GM23338 (cell line): ENCODE measurements at regions not wholly inside any gene's neighbourhood (a gene's known extent, or its start where the extent isn't known, plus 50 kb on each side); places are given as distances from the start of the nearest gene placed in this dataset.

Experiments
- ATAC-seq: fragments of 200-7000 bp; cut with Tn5 transposase; 3 replicates; pipeline ENCODE4 v1.9.1; 2020
- DNase-seq: peaks from one replicate; pipeline ENCODE4 v3.0.0-alpha.2; 2015; ENCODE audit warnings: low spot score
- H2AFZ ChIP-seq: fragments of 200-600 bp; sonication (generic); 2 replicates; pipeline ENCODE4 v1.8.0; 2016; ENCODE audit warnings: antibody characterized with exemption, mild to moderate bottlenecking, moderate library complexity
- H3F3A ChIP-seq: fragments of 200-600 bp; sonication (generic); replicated peaks from 2 replicates; pipeline ENCODE4 v1.8.0; 2017; ENCODE audit warnings: antibody characterized with exemption, mixed run types, low read depth
- H3K27ac ChIP-seq: fragments of 200-600 bp; sonication (generic); 2 replicates; pipeline ENCODE4 v1.6.1; 2016; ENCODE audit warnings: low read depth
- H3K27me3 ChIP-seq: fragments of 200-600 bp; sonication (generic); 2 replicates; pipeline ENCODE4 v1.8.0; 2016; ENCODE audit warnings: mild to moderate bottlenecking, mixed run types, moderate library complexity; ENCODE audit not compliant: insufficient read depth
- H3K36me3 ChIP-seq: fragments of 200-600 bp; sonication (generic); 2 replicates; pipeline ENCODE4 v1.8.0; 2016; ENCODE audit warnings: mild to moderate bottlenecking; ENCODE audit not compliant: insufficient read depth
- H3K4me1 ChIP-seq: fragments of 200-600 bp; sonication (generic); 2 replicates; pipeline ENCODE4 v1.8.0; 2016; ENCODE audit warnings: mild to moderate bottlenecking, moderate library complexity; ENCODE audit not compliant: insufficient read depth
- H3K4me2 ChIP-seq: fragments of 200-600 bp; sonication (generic); 2 replicates; pipeline ENCODE4 v1.7.1; 2017; ENCODE audit warnings: mixed run types
- H3K4me3 ChIP-seq: fragments of 200-600 bp; sonication (generic); 2 replicates; pipeline ENCODE4 v1.6.1; 2016; ENCODE audit warnings: mixed run types
- H3K79me2 ChIP-seq: fragments of 200-600 bp; sonication (generic); replicated peaks from 2 replicates; pipeline ENCODE4 v1.8.0; 2017; ENCODE audit warnings: mild to moderate bottlenecking; ENCODE audit not compliant: insufficient read depth
- H3K9me2 ChIP-seq: fragments of 200-600 bp; sonication (generic); 2 replicates; pipeline ENCODE4 v1.8.0; 2017; ENCODE audit not compliant: insufficient read depth
- H4K20me1 ChIP-seq: fragments of 200-600 bp; sonication (generic); replicated peaks from 2 replicates; pipeline ENCODE4 v1.8.0; 2017; ENCODE audit warnings: mild to moderate bottlenecking; ENCODE audit not compliant: insufficient read depth
- H3K27ac Mint-ChIP-seq: 2 replicates; pipeline ENCODE4 v1.8.0; 2020; ENCODE audit warnings: inconsistent platforms, mild to moderate bottlenecking, moderate library complexity, mixed read lengths
- H3K27me3 Mint-ChIP-seq: 3 replicates; pipeline ENCODE4 v1.8.0; 2022; ENCODE audit warnings: low read depth, mild to moderate bottlenecking, moderate library complexity, mixed read lengths, inconsistent platforms; ENCODE audit not compliant: insufficient read depth, poor library complexity
- H3K36me3 Mint-ChIP-seq: 3 replicates; pipeline ENCODE4 v1.8.0; 2021; ENCODE audit warnings: low read depth, mild to moderate bottlenecking, inconsistent platforms, moderate library complexity, mixed read lengths
- H3K4me1 Mint-ChIP-seq: 3 replicates; pipeline ENCODE4 v1.8.0; 2020; ENCODE audit warnings: mild to moderate bottlenecking, inconsistent platforms, mixed read lengths
- H3K4me3 Mint-ChIP-seq: 3 replicates; pipeline ENCODE4 v1.8.0; 2021; ENCODE audit warnings: moderate library complexity, mild to moderate bottlenecking, inconsistent platforms, mixed read lengths
- H3K9me3 Mint-ChIP-seq: 3 replicates; pipeline ENCODE4 v1.8.0; 2020; ENCODE audit warnings: moderate library complexity, mild to moderate bottlenecking, inconsistent platforms, mixed read lengths
- CREB1 ChIP-seq: fragments of 250-450 bp; sonication (Bioruptor Pico); IDR thresholded peaks from 2 replicates; pipeline ENCODE4 v1.5.0; 2020; ENCODE audit warnings: low read depth, mild to moderate bottlenecking, moderate library complexity
- EZH2 ChIP-seq: fragments of 200-600 bp; sonication (generic); IDR thresholded peaks from one replicate; pipeline ENCODE4 v1.8.0; 2017; ENCODE audit warnings: antibody characterized with exemption, mild to moderate bottlenecking, low read depth; ENCODE audit not compliant: unreplicated experiment
- EZH2phosphoT487 ChIP-seq: fragments of 200-600 bp; sonication (generic); IDR thresholded peaks from one replicate; pipeline ENCODE4 v1.8.1; 2018; ENCODE audit warnings: antibody characterized with exemption; ENCODE audit not compliant: unreplicated experiment
- JUNB ChIP-seq: IDR thresholded peaks from one replicate; pipeline ENCODE4 v1.6.1; 2016; ENCODE audit warnings: antibody characterized with exemption; ENCODE audit not compliant: unreplicated experiment
- NANOG ChIP-seq: IDR thresholded peaks from 2 replicates; pipeline ENCODE4 v1.6.1; 2016; ENCODE audit warnings: antibody characterized with exemption, borderline replicate concordance
- POLR2AphosphoS5 ChIP-seq: IDR thresholded peaks from 2 replicates; pipeline ENCODE4 v1.6.1; 2016; ENCODE audit warnings: antibody characterized with exemption, low read depth
- STAT1 ChIP-seq: IDR thresholded peaks from one replicate; pipeline ENCODE4 v1.6.1; 2016; ENCODE audit warnings: antibody characterized with exemption; ENCODE audit not compliant: unreplicated experiment
- ZNF114 ChIP-seq: fragments of 250-450 bp; sonication (Bioruptor Pico); IDR thresholded peaks from 2 replicates; pipeline ENCODE4 v1.5.0; 2020; ENCODE audit warnings: mild to moderate bottlenecking, moderate library complexity
- ZNF331 ChIP-seq: fragments of 250-450 bp; sonication (Bioruptor Pico); IDR thresholded peaks from 2 replicates; pipeline ENCODE4 v1.5.0; 2020; ENCODE audit warnings: low read depth, mild to moderate bottlenecking, moderate library complexity
- TF ChIP-seq, protein P1 (sequence below): IDR thresholded peaks from 2 replicates; pipeline ENCODE4 v1.6.1; 2016; ENCODE audit warnings: antibody characterized with exemption
- TF ChIP-seq, protein P2 (sequence below): IDR thresholded peaks from one replicate; pipeline ENCODE4 v1.6.1; 2018; ENCODE audit warnings: antibody characterized with exemption; ENCODE audit not compliant: unreplicated experiment
- TF ChIP-seq, protein P3 (sequence below): fragments of 250-450 bp; sonication (Bioruptor Pico); IDR thresholded peaks from 2 replicates; pipeline ENCODE4 v1.5.0; 2020; ENCODE audit warnings: mild to moderate bottlenecking, moderate library complexity
- TF ChIP-seq, protein P4 (sequence below), 2 experiments: fragments of 200-600 bp in 1 of 2; sonication (generic) in 1 of 2; conservative IDR thresholded peaks; 2 replicates each; pipeline versions ENCODE4 v1.5.1 to v1.6.1; 2016 to 2017; ENCODE audit warnings: antibody characterized with exemption in 2 of 2, low read depth in 2 of 2, mild to moderate bottlenecking in 2 of 2, moderate library complexity in 1 of 2

DNA sequence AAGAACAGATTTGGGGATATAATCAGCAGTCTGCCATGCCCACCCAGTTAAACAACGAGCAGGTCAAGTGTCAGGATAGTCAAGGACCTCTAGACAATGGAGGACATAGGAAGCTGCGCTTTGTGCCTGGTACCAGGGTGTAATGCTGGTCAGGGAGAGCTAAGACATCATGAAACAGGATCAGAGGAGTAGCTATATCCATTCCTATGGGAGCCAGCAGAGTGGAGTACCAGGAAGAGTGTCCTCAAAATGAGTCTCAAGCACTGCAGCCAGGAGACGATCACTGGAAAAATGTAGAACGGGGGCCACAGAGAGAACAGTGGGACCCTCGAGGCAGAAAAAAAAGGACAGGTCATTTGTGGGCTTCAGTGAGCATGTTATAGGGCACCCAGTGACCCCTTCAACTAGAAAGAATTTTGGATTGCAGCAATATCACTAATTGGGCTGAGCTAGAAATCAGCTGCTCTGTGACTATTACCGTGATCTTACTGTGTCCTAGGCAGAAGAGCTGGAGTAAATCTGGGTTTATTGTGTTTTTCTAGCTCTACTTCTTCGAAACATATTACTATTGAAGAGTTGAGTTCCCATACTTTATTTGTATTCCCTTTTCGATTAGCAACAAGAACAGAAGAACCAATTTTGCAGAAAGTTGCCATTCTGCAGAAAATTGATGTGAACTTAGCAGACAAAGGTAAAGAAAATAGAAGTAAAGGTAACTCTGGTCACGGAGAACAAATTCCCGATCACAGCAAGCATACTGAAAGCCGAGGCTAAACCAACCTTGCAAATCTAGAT, 319.6 kb downstream of the AHR start:
- H3K4me1 ChIP-seq: no peaks in the 10 kb centered on the region
- no peaks in the 10 kb centered on the region for H4K20me1 ChIP-seq
- H3K36me3 Mint-ChIP-seq: no peaks in the 10 kb centered on the region
- H3K9me3 Mint-ChIP-seq: no peaks in the 10 kb centered on the region; the same call in 2 of the 3 replicates
- no peak overlapping the region for H3K4me3 Mint-ChIP-seq
- no peaks in the 10 kb centered on the region for H3K27me3 ChIP-seq
- no peaks in the 10 kb centered on the region for H3F3A ChIP-seq
- no peak overlapping the region for H3K4me3 ChIP-seq
- no peaks in the 10 kb centered on the region for H3K36me3 ChIP-seq
- H2AFZ ChIP-seq: peak overlapping the region; percentile 34; the same call in 1 of the 2 replicates
- no peak overlapping the region for H3K27ac Mint-ChIP-seq
- H3K27me3 Mint-ChIP-seq: no peaks in the 10 kb centered on the region
- no peaks in the 10 kb centered on the region for H3K79me2 ChIP-seq
- H3K27ac ChIP-seq: no peak overlapping the region
- peaks cover 6% of the 10 kb centered on the region; the same call in 1 of the 3 replicates for H3K4me1 Mint-ChIP-seq
- DNase-seq (no peak), ATAC-seq (no peak)
- TF ChIP-seq JUNB: no peak
- no peak for TF ChIP-seq ZNF331 (CRISPR knock-in tag)
- no peak for TF ChIP-seq ZNF114 (CRISPR knock-in tag)
- TF ChIP-seq STAT1: no peak
- no peak for TF ChIP-seq EZH2
- TF ChIP-seq, protein P1, sequence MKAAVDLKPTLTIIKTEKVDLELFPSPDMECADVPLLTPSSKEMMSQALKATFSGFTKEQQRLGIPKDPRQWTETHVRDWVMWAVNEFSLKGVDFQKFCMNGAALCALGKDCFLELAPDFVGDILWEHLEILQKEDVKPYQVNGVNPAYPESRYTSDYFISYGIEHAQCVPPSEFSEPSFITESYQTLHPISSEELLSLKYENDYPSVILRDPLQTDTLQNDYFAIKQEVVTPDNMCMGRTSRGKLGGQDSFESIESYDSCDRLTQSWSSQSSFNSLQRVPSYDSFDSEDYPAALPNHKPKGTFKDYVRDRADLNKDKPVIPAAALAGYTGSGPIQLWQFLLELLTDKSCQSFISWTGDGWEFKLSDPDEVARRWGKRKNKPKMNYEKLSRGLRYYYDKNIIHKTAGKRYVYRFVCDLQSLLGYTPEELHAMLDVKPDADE: no peak
- TF ChIP-seq EZH2phosphoT487: no peak
- no peak for TF ChIP-seq POLR2AphosphoS5
- TF ChIP-seq, protein P2, sequence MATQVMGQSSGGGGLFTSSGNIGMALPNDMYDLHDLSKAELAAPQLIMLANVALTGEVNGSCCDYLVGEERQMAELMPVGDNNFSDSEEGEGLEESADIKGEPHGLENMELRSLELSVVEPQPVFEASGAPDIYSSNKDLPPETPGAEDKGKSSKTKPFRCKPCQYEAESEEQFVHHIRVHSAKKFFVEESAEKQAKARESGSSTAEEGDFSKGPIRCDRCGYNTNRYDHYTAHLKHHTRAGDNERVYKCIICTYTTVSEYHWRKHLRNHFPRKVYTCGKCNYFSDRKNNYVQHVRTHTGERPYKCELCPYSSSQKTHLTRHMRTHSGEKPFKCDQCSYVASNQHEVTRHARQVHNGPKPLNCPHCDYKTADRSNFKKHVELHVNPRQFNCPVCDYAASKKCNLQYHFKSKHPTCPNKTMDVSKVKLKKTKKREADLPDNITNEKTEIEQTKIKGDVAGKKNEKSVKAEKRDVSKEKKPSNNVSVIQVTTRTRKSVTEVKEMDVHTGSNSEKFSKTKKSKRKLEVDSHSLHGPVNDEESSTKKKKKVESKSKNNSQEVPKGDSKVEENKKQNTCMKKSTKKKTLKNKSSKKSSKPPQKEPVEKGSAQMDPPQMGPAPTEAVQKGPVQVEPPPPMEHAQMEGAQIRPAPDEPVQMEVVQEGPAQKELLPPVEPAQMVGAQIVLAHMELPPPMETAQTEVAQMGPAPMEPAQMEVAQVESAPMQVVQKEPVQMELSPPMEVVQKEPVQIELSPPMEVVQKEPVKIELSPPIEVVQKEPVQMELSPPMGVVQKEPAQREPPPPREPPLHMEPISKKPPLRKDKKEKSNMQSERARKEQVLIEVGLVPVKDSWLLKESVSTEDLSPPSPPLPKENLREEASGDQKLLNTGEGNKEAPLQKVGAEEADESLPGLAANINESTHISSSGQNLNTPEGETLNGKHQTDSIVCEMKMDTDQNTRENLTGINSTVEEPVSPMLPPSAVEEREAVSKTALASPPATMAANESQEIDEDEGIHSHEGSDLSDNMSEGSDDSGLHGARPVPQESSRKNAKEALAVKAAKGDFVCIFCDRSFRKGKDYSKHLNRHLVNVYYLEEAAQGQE: no peak
- no peak for TF ChIP-seq NANOG
- TF ChIP-seq, protein P3, sequence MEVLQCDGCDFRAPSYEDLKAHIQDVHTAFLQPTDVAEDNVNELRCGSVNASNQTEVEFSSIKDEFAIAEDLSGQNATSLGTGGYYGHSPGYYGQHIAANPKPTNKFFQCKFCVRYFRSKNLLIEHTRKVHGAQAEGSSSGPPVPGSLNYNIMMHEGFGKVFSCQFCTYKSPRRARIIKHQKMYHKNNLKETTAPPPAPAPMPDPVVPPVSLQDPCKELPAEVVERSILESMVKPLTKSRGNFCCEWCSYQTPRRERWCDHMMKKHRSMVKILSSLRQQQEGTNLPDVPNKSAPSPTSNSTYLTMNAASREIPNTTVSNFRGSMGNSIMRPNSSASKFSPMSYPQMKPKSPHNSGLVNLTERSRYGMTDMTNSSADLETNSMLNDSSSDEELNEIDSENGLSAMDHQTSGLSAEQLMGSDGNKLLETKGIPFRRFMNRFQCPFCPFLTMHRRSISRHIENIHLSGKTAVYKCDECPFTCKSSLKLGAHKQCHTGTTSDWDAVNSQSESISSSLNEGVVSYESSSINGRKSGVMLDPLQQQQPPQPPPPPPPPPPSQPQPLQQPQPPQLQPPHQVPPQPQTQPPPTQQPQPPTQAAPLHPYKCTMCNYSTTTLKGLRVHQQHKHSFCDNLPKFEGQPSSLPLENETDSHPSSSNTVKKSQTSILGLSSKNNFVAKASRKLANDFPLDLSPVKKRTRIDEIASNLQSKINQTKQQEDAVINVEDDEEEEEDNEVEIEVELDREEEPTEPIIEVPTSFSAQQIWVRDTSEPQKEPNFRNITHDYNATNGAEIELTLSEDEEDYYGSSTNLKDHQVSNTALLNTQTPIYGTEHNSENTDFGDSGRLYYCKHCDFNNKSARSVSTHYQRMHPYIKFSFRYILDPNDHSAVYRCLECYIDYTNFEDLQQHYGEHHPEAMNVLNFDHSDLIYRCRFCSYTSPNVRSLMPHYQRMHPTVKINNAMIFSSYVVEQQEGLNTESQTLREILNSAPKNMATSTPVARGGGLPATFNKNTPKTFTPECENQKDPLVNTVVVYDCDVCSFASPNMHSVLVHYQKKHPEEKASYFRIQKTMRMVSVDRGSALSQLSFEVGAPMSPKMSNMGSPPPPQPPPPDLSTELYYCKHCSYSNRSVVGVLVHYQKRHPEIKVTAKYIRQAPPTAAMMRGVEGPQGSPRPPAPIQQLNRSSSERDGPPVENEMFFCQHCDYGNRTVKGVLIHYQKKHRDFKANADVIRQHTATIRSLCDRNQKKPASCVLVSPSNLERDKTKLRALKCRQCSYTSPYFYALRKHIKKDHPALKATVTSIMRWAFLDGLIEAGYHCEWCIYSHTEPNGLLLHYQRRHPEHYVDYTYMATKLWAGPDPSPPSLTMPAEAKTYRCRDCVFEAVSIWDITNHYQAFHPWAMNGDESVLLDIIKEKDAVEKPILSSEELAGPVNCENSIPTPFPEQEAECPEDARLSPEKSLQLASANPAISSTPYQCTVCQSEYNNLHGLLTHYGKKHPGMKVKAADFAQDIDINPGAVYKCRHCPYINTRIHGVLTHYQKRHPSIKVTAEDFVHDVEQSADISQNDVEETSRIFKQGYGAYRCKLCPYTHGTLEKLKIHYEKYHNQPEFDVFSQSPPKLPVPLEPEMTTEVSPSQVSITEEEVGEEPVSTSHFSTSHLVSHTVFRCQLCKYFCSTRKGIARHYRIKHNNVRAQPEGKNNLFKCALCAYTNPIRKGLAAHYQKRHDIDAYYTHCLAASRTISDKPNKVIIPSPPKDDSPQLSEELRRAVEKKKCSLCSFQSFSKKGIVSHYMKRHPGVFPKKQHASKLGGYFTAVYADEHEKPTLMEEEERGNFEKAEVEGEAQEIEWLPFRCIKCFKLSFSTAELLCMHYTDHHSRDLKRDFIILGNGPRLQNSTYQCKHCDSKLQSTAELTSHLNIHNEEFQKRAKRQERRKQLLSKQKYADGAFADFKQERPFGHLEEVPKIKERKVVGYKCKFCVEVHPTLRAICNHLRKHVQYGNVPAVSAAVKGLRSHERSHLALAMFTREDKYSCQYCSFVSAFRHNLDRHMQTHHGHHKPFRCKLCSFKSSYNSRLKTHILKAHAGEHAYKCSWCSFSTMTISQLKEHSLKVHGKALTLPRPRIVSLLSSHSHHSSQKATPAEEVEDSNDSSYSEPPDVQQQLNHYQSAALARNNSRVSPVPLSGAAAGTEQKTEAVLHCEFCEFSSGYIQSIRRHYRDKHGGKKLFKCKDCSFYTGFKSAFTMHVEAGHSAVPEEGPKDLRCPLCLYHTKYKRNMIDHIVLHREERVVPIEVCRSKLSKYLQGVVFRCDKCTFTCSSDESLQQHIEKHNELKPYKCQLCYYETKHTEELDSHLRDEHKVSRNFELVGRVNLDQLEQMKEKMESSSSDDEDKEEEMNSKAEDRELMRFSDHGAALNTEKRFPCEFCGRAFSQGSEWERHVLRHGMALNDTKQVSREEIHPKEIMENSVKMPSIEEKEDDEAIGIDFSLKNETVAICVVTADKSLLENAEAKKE (CRISPR knock-in tag): no peak
- TF ChIP-seq, protein P4, sequence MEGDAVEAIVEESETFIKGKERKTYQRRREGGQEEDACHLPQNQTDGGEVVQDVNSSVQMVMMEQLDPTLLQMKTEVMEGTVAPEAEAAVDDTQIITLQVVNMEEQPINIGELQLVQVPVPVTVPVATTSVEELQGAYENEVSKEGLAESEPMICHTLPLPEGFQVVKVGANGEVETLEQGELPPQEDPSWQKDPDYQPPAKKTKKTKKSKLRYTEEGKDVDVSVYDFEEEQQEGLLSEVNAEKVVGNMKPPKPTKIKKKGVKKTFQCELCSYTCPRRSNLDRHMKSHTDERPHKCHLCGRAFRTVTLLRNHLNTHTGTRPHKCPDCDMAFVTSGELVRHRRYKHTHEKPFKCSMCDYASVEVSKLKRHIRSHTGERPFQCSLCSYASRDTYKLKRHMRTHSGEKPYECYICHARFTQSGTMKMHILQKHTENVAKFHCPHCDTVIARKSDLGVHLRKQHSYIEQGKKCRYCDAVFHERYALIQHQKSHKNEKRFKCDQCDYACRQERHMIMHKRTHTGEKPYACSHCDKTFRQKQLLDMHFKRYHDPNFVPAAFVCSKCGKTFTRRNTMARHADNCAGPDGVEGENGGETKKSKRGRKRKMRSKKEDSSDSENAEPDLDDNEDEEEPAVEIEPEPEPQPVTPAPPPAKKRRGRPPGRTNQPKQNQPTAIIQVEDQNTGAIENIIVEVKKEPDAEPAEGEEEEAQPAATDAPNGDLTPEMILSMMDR (conservative IDR thresholded peaks at IDR 0.05; ENCODE audit: low read depth in 2 of 2): no peak
- no peak for TF ChIP-seq CREB1
- H3K9me2 ChIP-seq: no peaks in the 10 kb centered on the region; the same call in none of the 2 replicates
- no peak overlapping the region for H3K4me2 ChIP-seq
